ENCODE measurements at regions not wholly inside any gene's neighbourhood (a gene's known extent, or its start where the extent isn't known, plus 50 kb on each side); places are given as distances from the start of the nearest gene placed in this dataset.
A peak's percentile ranks its signal among the peaks of the same experiment; 100 is the strongest.

GRCh38 chr20:7589164-7589563 lies 351.1 kb downstream of the HAO1 start:
- Histone ChIP-seq H2BK5ac (ENCODE audit: low read depth, low read length, poor library complexity, severe bottlenecking) (no peak overlapping the region), H3K56ac (ENCODE audit: extremely low read depth, insufficient read depth, low read length) (no peak overlapping the region), H2AK9ac (replicated peaks; ENCODE audit: low read depth, low read length, poor library complexity) (no peak overlapping the region), H2AFZ (replicated peaks; ENCODE audit: low read length, poor library complexity) (no peak overlapping the region), H2BK15ac (ENCODE audit: low read depth, low read length) (no peak overlapping the region), H3K27ac (ENCODE audit: insufficient read depth, low read length) (no peak overlapping the region), H3K4me2 (ENCODE audit: low read depth, low read length) (no peak overlapping the region), H2BK20ac (ENCODE audit: low read depth, low read length) (no peak overlapping the region), H3K9ac (ENCODE audit: low read depth, low read length) (no peak overlapping the region), H3K79me1 (ENCODE audit: low read depth in 1 of 2, low read length in 2 of 2) (no peaks in the 10 kb centered on the region), H3K27me3 (ENCODE audit: control insufficient read depth, insufficient read depth, low read length) (no peaks in the 10 kb centered on the region), H4K20me1 (ENCODE audit: insufficient read depth, low read length) (no peaks in the 10 kb centered on the region), H3K4ac (ENCODE audit: low read depth, low read length) (no peak overlapping the region), H3K4me3 (ENCODE audit: insufficient read depth, low read depth, low read length) (no peak overlapping the region), H3K14ac (replicated peaks; ENCODE audit: low read depth, low read length) (no peak overlapping the region), H3K9me1 (ENCODE audit: insufficient read depth, low read length) (no peaks in the 10 kb centered on the region), H3K9me3 (ENCODE audit: control insufficient read depth, insufficient read depth, low read length) (no peaks in the 10 kb centered on the region), H3K23ac (ENCODE audit: low read depth, low read length) (no peak overlapping the region), H4K5ac (ENCODE audit: low read depth, low read length) (no peak overlapping the region), H2AK5ac (ENCODE audit: low read depth, low read length) (no peak overlapping the region), H3K4me1 (ENCODE audit: control insufficient read depth, insufficient read depth, low read length) (no peaks in the 10 kb centered on the region), H2BK120ac (ENCODE audit: low read depth, low read length) (no peak overlapping the region), H4K8ac (ENCODE audit: low read depth in 2 of 2, low read length in 2 of 2) (no peak overlapping the region), H3K36me3 (ENCODE audit: control insufficient read depth, insufficient read depth, low read length) (no peaks in the 10 kb centered on the region), H3K18ac (ENCODE audit: low read depth, low read length) (no peak overlapping the region), H4K91ac (ENCODE audit: insufficient read depth, low read depth, low read length) (no peak overlapping the region)
- no CpG with 5 or more reads among the region's 1 CpG for WGBS, 2 experiments (ENCODE audit: extremely low coverage in 2 of 2, insufficient read length in 1 of 2)
- no TSS peak for BruUV-seq (replicated peaks)
- DNase-seq (no peak), ATAC-seq (ENCODE audit: low read depth) (no peak)
- in situ Hi-C loops (cut with MboI; ENCODE audit: low sequenced_read_pairs), result no loop called here
- CTCF ChIA-PET, result no interaction called here
- intact Hi-C loops (cut with micrococcal nuclease), result no loop called here
- POLR2A ChIA-PET (ENCODE audit: unreplicated experiment), result no interaction called here
- dilution Hi-C loops (cut with HindIII; ENCODE audit: low sequenced_read_pairs, unreplicated experiment), result no loop called here
- TF ChIP-seq ELK1 (IDR thresholded peaks at IDR 0.05; ENCODE audit: borderline replicate concordance, low read depth, low read length), result no peak
- TF ChIP-seq CHD1 (IDR thresholded peaks at IDR 0.05; ENCODE audit: low read depth, low read length), result no peak
- TF ChIP-seq FOS (IDR thresholded peaks at IDR 0.05; ENCODE audit: low read depth, low read length), result no peak
- no peak for TF ChIP-seq MAZ (IDR thresholded peaks at IDR 0.05; ENCODE audit: borderline replicate concordance, low read depth, low read length)
- no peak for TF ChIP-seq SMC3 (IDR thresholded peaks at IDR 0.05; ENCODE audit: low read depth, low read length)
- TF ChIP-seq MAFK (IDR thresholded peaks at IDR 0.05; ENCODE audit: low read depth, low read length), result peak; percentile 94
- no peak for TF ChIP-seq CEBPB (IDR thresholded peaks at IDR 0.05; ENCODE audit: low read depth, low read length)
